H9 (cell line): ENCODE measurements at regions not wholly inside any gene's neighbourhood (a gene's known extent, or its start where the extent isn't known, plus 50 kb on each side); places are given as distances from the start of the nearest gene placed in this dataset.

Experiments used
- DNase-seq: peaks from one replicate; pipeline ENCODE4 v3.0.0-alpha.2; 2017
- H2AFZ ChIP-seq: one replicate; pipeline ENCODE4 v1.6.1; 2013; ENCODE audit warnings: mild to moderate bottlenecking, low read length, control low read depth, moderate library complexity
- H2AK5ac ChIP-seq: 2 replicates; pipeline ENCODE4 v1.6.1; 2013; ENCODE audit warnings: low read length, control low read depth, mixed read lengths; ENCODE audit not compliant: insufficient read length
- H2BK120ac ChIP-seq: one replicate; pipeline ENCODE4 v1.6.1; 2013; ENCODE audit warnings: low read depth, mild to moderate bottlenecking, low read length, control low read depth, inconsistent platforms; ENCODE audit not compliant: poor library complexity, severe bottlenecking
- H2BK12ac ChIP-seq: 2 replicates; pipeline ENCODE4 v1.6.1; 2013; ENCODE audit warnings: low read length, control low read depth, mixed read lengths, low read depth; ENCODE audit not compliant: insufficient read length
- H2BK15ac ChIP-seq: 2 replicates; pipeline ENCODE4 v1.6.1; 2013; ENCODE audit warnings: low read depth, low read length, control low read depth
- H2BK20ac ChIP-seq: one replicate; pipeline ENCODE4 v1.6.1; 2013; ENCODE audit warnings: low read depth, mild to moderate bottlenecking, low read length, control low read depth, inconsistent platforms; ENCODE audit not compliant: poor library complexity, severe bottlenecking
- H2BK5ac ChIP-seq: 2 replicates; pipeline ENCODE4 v1.6.1; 2013; ENCODE audit warnings: low read length, control low read depth, mixed read lengths; ENCODE audit not compliant: insufficient read length
- H3K14ac ChIP-seq: 2 replicates; pipeline ENCODE4 v1.6.1; 2013; ENCODE audit warnings: low read length, control low read depth; ENCODE audit not compliant: insufficient read depth
- H3K18ac ChIP-seq: 2 replicates; pipeline ENCODE4 v1.6.1; 2013; ENCODE audit warnings: low read depth, mild to moderate bottlenecking, mixed read lengths, low read length, control low read depth; ENCODE audit not compliant: insufficient read length
- H3K23ac ChIP-seq: 2 replicates; pipeline ENCODE4 v1.6.1; 2013; ENCODE audit warnings: low read length, control low read depth, mixed read lengths, low read depth; ENCODE audit not compliant: insufficient read length
- H3K23me2 ChIP-seq: 2 replicates; pipeline ENCODE4 v1.6.1; 2013; ENCODE audit warnings: low read depth, mild to moderate bottlenecking, mixed read lengths, low read length, control low read depth; ENCODE audit not compliant: insufficient read length, poor library complexity, severe bottlenecking
- H3K27ac ChIP-seq: 2 replicates; pipeline ENCODE4 v1.5.1; 2013; ENCODE audit warnings: low read length, control low read depth, mixed read lengths, low read depth; ENCODE audit not compliant: insufficient read length
- H3K27me3 ChIP-seq: 2 replicates; pipeline ENCODE4 v1.6.1; 2013; ENCODE audit warnings: low read length, control low read depth, inconsistent platforms; ENCODE audit not compliant: insufficient read depth
- H3K4ac ChIP-seq: 2 replicates; pipeline ENCODE4 v1.6.1; 2013; ENCODE audit warnings: low read depth, mild to moderate bottlenecking, control low read depth, inconsistent platforms, low read length, moderate library complexity
- H3K4me1 ChIP-seq: 2 replicates; pipeline ENCODE4 v1.6.1; 2013; ENCODE audit warnings: low read length, control low read depth, inconsistent platforms; ENCODE audit not compliant: insufficient read depth
- H3K4me2 ChIP-seq: 2 replicates; pipeline ENCODE4 v1.6.1; 2013; ENCODE audit warnings: low read length, control low read depth, mixed read lengths; ENCODE audit not compliant: insufficient read length, insufficient read depth
- H3K56ac ChIP-seq: 2 replicates; pipeline ENCODE4 v1.6.1; 2013; ENCODE audit warnings: low read depth, mild to moderate bottlenecking, mixed read lengths, low read length, control low read depth; ENCODE audit not compliant: insufficient read length
- H3K79me1 ChIP-seq: 2 replicates; pipeline ENCODE4 v1.6.1; 2013; ENCODE audit warnings: low read depth, mild to moderate bottlenecking, moderate library complexity, low read length, control low read depth, inconsistent platforms; ENCODE audit not compliant: insufficient read depth, poor library complexity, severe bottlenecking
- H3K79me2 ChIP-seq: 2 replicates; pipeline ENCODE4 v1.6.1; 2013; ENCODE audit warnings: low read length, control low read depth, inconsistent platforms; ENCODE audit not compliant: insufficient read depth
- H3K9ac ChIP-seq: 2 replicates; pipeline ENCODE4 v1.6.1; 2013; ENCODE audit warnings: low read length, control low read depth, mixed read lengths; ENCODE audit not compliant: insufficient read length; ENCODE audit errors: extremely low read depth
- H3K9me3 ChIP-seq: one replicate; pipeline ENCODE4 v1.6.1; 2013; ENCODE audit warnings: low read depth, low read length, inconsistent platforms; ENCODE audit not compliant: control insufficient read depth
- H3T11ph ChIP-seq: one replicate; pipeline ENCODE4 v1.6.1; 2013; ENCODE audit warnings: mild to moderate bottlenecking, low read length, control low read depth, inconsistent platforms
- H4K20me1 ChIP-seq: one replicate; pipeline ENCODE4 v1.6.1; 2013; ENCODE audit not compliant: control insufficient read depth, insufficient read length, insufficient read depth
- H4K5ac ChIP-seq: 2 replicates; pipeline ENCODE4 v1.6.1; 2013; ENCODE audit warnings: low read depth, mild to moderate bottlenecking, mixed read lengths, low read length, control low read depth; ENCODE audit not compliant: insufficient read length
- H4K8ac ChIP-seq: replicated peaks from 2 replicates; pipeline ENCODE4 v1.6.1; 2013; ENCODE audit warnings: low read length, control low read depth, mixed read lengths, low read depth; ENCODE audit not compliant: insufficient read length
- H4K91ac ChIP-seq: 2 replicates; pipeline ENCODE4 v1.6.1; 2013; ENCODE audit warnings: low read depth, mild to moderate bottlenecking, moderate library complexity, mixed read lengths, low read length, control low read depth; ENCODE audit not compliant: insufficient read length
- H3K27ac Mint-ChIP-seq, 3 experiments: 2 replicates in 2 of 3; 3 replicates in 1 of 3; pipeline ENCODE4 v1.8.0; 2020 to 2021; ENCODE audit warnings: mixed read lengths in 3 of 3, mild to moderate bottlenecking in 1 of 3, moderate library complexity in 1 of 3
- H3K27me3 Mint-ChIP-seq: 2 replicates; pipeline ENCODE4 v1.8.0; 2021; ENCODE audit warnings: low read depth, mild to moderate bottlenecking, moderate library complexity, mixed read lengths
- H3K36me3 Mint-ChIP-seq, 3 experiments: 2 replicates in 2 of 3; 3 replicates in 1 of 3; pipeline ENCODE4 v1.8.0; 2020 to 2021; ENCODE audit warnings: low read depth in 3 of 3, mixed read lengths in 3 of 3; ENCODE audit not compliant: insufficient read depth in 1 of 3
- H3K4me1 Mint-ChIP-seq, 2 experiments: 2 replicates each; pipeline ENCODE4 v1.8.0; 2020; ENCODE audit warnings: mixed read lengths in 2 of 2
- H3K4me3 Mint-ChIP-seq, 2 experiments: 2 replicates in 1 of 2; 3 replicates in 1 of 2; pipeline ENCODE4 v1.8.0; 2020 to 2021; ENCODE audit warnings: mild to moderate bottlenecking in 2 of 2, mixed read lengths in 2 of 2, moderate library complexity in 1 of 2
- H3K9me3 Mint-ChIP-seq, 2 experiments: 2 replicates in 1 of 2; 3 replicates in 1 of 2; pipeline ENCODE4 v1.8.0; 2020; ENCODE audit warnings: mild to moderate bottlenecking in 2 of 2, mixed read lengths in 2 of 2, moderate library complexity in 1 of 2
- CTCF ChIP-seq: fragments of 200-600 bp; sonication (generic); conservative IDR thresholded peaks from 3 replicates; pipeline ENCODE4 v1.8.0; 2021; ENCODE audit warnings: antibody characterized with exemption, mild to moderate bottlenecking
- WGBS: extraction: QIAGEN DNeasy Blood & Tissue Kit; methylation state at CpG from one replicate; pipeline ENCODE4 v1.1.7; 2013; ENCODE audit warnings: missing lambda C conversion rate, low lambda C conversion rate, mixed read lengths; ENCODE audit not compliant: insufficient read length; ENCODE audit errors: extremely low coverage; 5-methylcytosine and 5-hydroxymethylcytosine counted together

GRCh38 chr4:155010376-155010775 lies 198.1 kb upstream of the NPY2R start:
- no peak for DNase-seq
- Histone ChIP-seq H4K8ac (no peak overlapping the region), H2AFZ (no peak overlapping the region), H2BK15ac (no peak overlapping the region), H3K27me3 (no peaks in the 10 kb centered on the region), H4K20me1 (no peaks in the 10 kb centered on the region), H3K23ac (no peak overlapping the region), H2BK20ac (no peak overlapping the region), H4K5ac (no peak overlapping the region), H3T11ph (no peak overlapping the region), H3K18ac (no peak overlapping the region), H3K27ac (no peak overlapping the region), H2BK12ac (no peak overlapping the region), H2BK120ac (no peak overlapping the region), H3K9me3 (no peaks in the 10 kb centered on the region), H3K56ac (no peak overlapping the region), H3K23me2 (no peaks in the 10 kb centered on the region), H4K91ac (no peak overlapping the region), H3K14ac (no peak overlapping the region), H2BK5ac (no peak overlapping the region), H3K79me2 (no peaks in the 10 kb centered on the region), H2AK5ac (no peak overlapping the region), H3K4ac (no peak overlapping the region), H3K4me2 (no peak overlapping the region), H3K9ac (no peak overlapping the region), H3K4me1 (no peaks in the 10 kb centered on the region), H3K79me1 (no peaks in the 10 kb centered on the region)
- Mint-ChIP-seq H3K27me3 (no peaks in the 10 kb centered on the region), H3K27ac (no peak overlapping the region), H3K4me1 (no peaks in the 10 kb centered on the region), H3K9me3 (no peaks in the 10 kb centered on the region), H3K36me3 (no peaks in the 10 kb centered on the region; a peak in 1 of 7 replicates), H3K4me3 (no peak overlapping the region)
- TF ChIP-seq CTCF, result no peak
- WGBS, result no CpG with 5 or more reads among the region's 7 CpGs
